Activated naive CD4-positive, alpha-beta T cell treated with anti-CD3 and anti-CD28 coated beads, Interleukin-2, amount 50 U/mL, for 72 hours (primary cell): ENCODE measurements at regions not wholly inside any gene's neighbourhood (a gene's known extent, or its start where the extent isn't known, plus 50 kb on each side); places are given as distances from the start of the nearest gene placed in this dataset.

Experiments
- ATAC-seq, 2 donors: fragments of 150-1000 bp; cut with Tn5 transposase; 2 replicates each; pipeline ENCODE4 v1.10.0; 2021; ENCODE audit warnings: mild to moderate bottlenecking in 2 of 2, moderate library complexity in 2 of 2
- DNase-seq, 2 donors: peaks; one replicate each; pipeline ENCODE4 v3.0.0; 2021 to 2022; ENCODE audit warnings: low spot score in 2 of 2
- H3K27ac Mint-ChIP-seq, 2 donors: one replicate each; pipeline ENCODE4 v1.8.0; 2022; ENCODE audit warnings: mild to moderate bottlenecking in 2 of 2, mixed read lengths in 2 of 2
- H3K36me3 Mint-ChIP-seq, 2 donors: one replicate each; pipeline ENCODE4 v1.8.0; 2022; ENCODE audit warnings: mixed read lengths in 2 of 2
- H3K9me3 Mint-ChIP-seq, 2 donors: one replicate each; pipeline ENCODE4 v1.8.0; 2022; ENCODE audit warnings: mixed read lengths in 2 of 2

- Mint-ChIP-seq H3K9me3 (peaks cover 6 to 21% of the 10 kb centered on the region in 2 donors), H3K36me3 (no peaks in the 10 kb centered on the region), H3K27ac (no peak overlapping the region)
- ATAC-seq = no peak
- DNase-seq = no peak
Measured at GRCh38 chr11:109317726-109318125, 104.3 kb upstream of the C11orf87 start.

GRCh38 chr11:109320595-109320994 is 101.4 kb upstream of the C11orf87 start:
- Mint-ChIP-seq H3K27ac (no peak overlapping the region), H3K9me3 (peaks cover 13 to 21% of the 10 kb centered on the region in 2 donors), H3K36me3 (no peaks in the 10 kb centered on the region)
- ATAC-seq = no peak
- no peak for DNase-seq

- peaks cover 3 to 7% of the 10 kb centered on the region in 2 donors for H3K9me3 Mint-ChIP-seq
- no peak overlapping the region for H3K27ac Mint-ChIP-seq
- DNase-seq (no peak), ATAC-seq (no peak)
- H3K36me3 Mint-ChIP-seq = no peaks in the 10 kb centered on the region
Measured at GRCh38 chr11:109326781-109327180, 95.2 kb upstream of the C11orf87 start.

GRCh38 chr11:109329716-109330115 is 92.3 kb upstream of the C11orf87 start:
- Mint-ChIP-seq H3K36me3 (no peaks in the 10 kb centered on the region), H3K27ac (no peak overlapping the region), H3K9me3 (peaks cover 7 to 8% of the 10 kb centered on the region in 2 donors)
- DNase-seq = no peak
- ATAC-seq = no peak

- peaks cover 5 to 12% of the 10 kb centered on the region in 2 donors for H3K9me3 Mint-ChIP-seq
- H3K27ac Mint-ChIP-seq = no peak overlapping the region
- ATAC-seq = no peak
- DNase-seq = no peak
- H3K36me3 Mint-ChIP-seq = no peaks in the 10 kb centered on the region
Measured at GRCh38 chr11:109338131-109338530, 83.9 kb upstream of the C11orf87 start.

GRCh38 chr11:109342261-109342660 is 79.7 kb upstream of the C11orf87 start:
- Mint-ChIP-seq H3K27ac (no peak overlapping the region), H3K9me3 (peaks cover 2 to 10% of the 10 kb centered on the region in 2 donors), H3K36me3 (no peaks in the 10 kb centered on the region)
- ATAC-seq = no peak
- no peak for DNase-seq

GRCh38 chr11:109343242-109343641 is 78.7 kb upstream of the C11orf87 start:
- no peak for ATAC-seq
- Mint-ChIP-seq H3K36me3 (no peaks in the 10 kb centered on the region), H3K27ac (no peak overlapping the region), H3K9me3 (peaks cover 8 to 16% of the 10 kb centered on the region in 2 donors)
- DNase-seq = no peak

- no peak for DNase-seq
- ATAC-seq = no peak
- peaks cover 14 to 18% of the 10 kb centered on the region in 2 donors for H3K9me3 Mint-ChIP-seq
- no peak overlapping the region for H3K27ac Mint-ChIP-seq
- no peaks in the 10 kb centered on the region for H3K36me3 Mint-ChIP-seq
Measured at GRCh38 chr11:109347304-109347703, 74.7 kb upstream of the C11orf87 start.

GRCh38 chr11:109349276-109350080 is 72.5 kb upstream of the C11orf87 start:
- DNase-seq = no peak
- Mint-ChIP-seq H3K36me3 (no peaks in the 10 kb centered on the region), H3K27ac (no peak overlapping the region), H3K9me3 (peaks cover 14 to 17% of the 10 kb centered on the region in 2 donors)
- no peak for ATAC-seq

GRCh38 chr11:109350091-109350490 is 71.9 kb upstream of the C11orf87 start:
- Mint-ChIP-seq H3K9me3 (peaks cover 14 to 17% of the 10 kb centered on the region in 2 donors), H3K36me3 (no peaks in the 10 kb centered on the region), H3K27ac (no peak overlapping the region)
- ATAC-seq = no peak
- DNase-seq = no peak

GRCh38 chr11:109362059-109362458 is 59.9 kb upstream of the C11orf87 start:
- Mint-ChIP-seq H3K27ac (no peak overlapping the region), H3K36me3 (no peaks in the 10 kb centered on the region), H3K9me3 (peaks cover 0 to 4% of the 10 kb centered on the region in 2 donors)
- DNase-seq = no peak
- ATAC-seq = no peak

GRCh38 chr11:109363682-109364081 is 58.3 kb upstream of the C11orf87 start:
- peaks cover 0 to 4% of the 10 kb centered on the region in 2 donors for H3K9me3 Mint-ChIP-seq
- H3K27ac Mint-ChIP-seq = no peak overlapping the region
- ATAC-seq (no peak), DNase-seq (no peak)
- no peaks in the 10 kb centered on the region for H3K36me3 Mint-ChIP-seq

GRCh38 chr11:109364851-109365250 is 57.1 kb upstream of the C11orf87 start:
- H3K27ac Mint-ChIP-seq = no peak overlapping the region
- no peaks in the 10 kb centered on the region for H3K36me3 Mint-ChIP-seq
- no peak for DNase-seq
- no peak for ATAC-seq
- H3K9me3 Mint-ChIP-seq = peaks cover 0 to 4% of the 10 kb centered on the region in 2 donors

- Mint-ChIP-seq H3K36me3 (no peaks in the 10 kb centered on the region), H3K9me3 (peaks cover 7 to 8% of the 10 kb centered on the region in 2 donors), H3K27ac (no peak overlapping the region)
- no peak for ATAC-seq
- DNase-seq = no peak
Measured at GRCh38 chr11:109371444-109372176, 50.4 kb upstream of the C11orf87 start.
